WTC11 (cell line): ENCODE measurements at regions not wholly inside any gene's neighbourhood (a gene's known extent, or its start where the extent isn't known, plus 50 kb on each side); places are given as distances from the start of the nearest gene placed in this dataset.

ENCODE experiments used
- ATAC-seq: fragments of 200-7000 bp; cut with Tn5 transposase; 2 replicates; pipeline ENCODE4 v1.10.0; 2021; ENCODE audit warnings: mild to moderate bottlenecking, moderate library complexity
- CTCF ChIA-PET: fragments of 300-600 bp; sonication (Branson Sonifier 250); formaldehyde crosslinking; loops from one replicate; lab custom pipeline; 2021; ENCODE audit warnings: antibody characterized with exemption; lab: Charles Lee
- POLR2A ChIA-PET: fragments of 350-600 bp; sonication (Branson Sonifier 250); formaldehyde crosslinking; loops from one replicate; lab custom pipeline; 2021; ENCODE audit warnings: antibody characterized with exemption; lab: Charles Lee
- DNase-seq: peaks from one replicate; pipeline ENCODE4 v3.0.0; 2021; ENCODE audit warnings: low spot score
- H3K27ac Mint-ChIP-seq: 2 replicates; pipeline ENCODE4 v1.8.0; 2021; ENCODE audit warnings: mixed read lengths
- H3K27me3 Mint-ChIP-seq: 2 replicates; pipeline ENCODE4 v1.8.0; 2021; ENCODE audit warnings: low read depth, mild to moderate bottlenecking, moderate library complexity, mixed read lengths
- H3K36me3 Mint-ChIP-seq: 2 replicates; pipeline ENCODE4 v1.8.0; 2021; ENCODE audit warnings: mixed read lengths
- H3K4me1 Mint-ChIP-seq: 2 replicates; pipeline ENCODE4 v1.8.0; 2022; ENCODE audit warnings: mixed read lengths
- H3K4me3 Mint-ChIP-seq: 2 replicates; pipeline ENCODE4 v1.8.0; 2021; ENCODE audit warnings: mild to moderate bottlenecking, moderate library complexity, mixed read lengths
- H3K9me3 Mint-ChIP-seq: 2 replicates; pipeline ENCODE4 v1.8.0; 2021; ENCODE audit warnings: mixed read lengths
- CREM ChIP-seq: sonication (generic); formaldehyde crosslinking; IDR thresholded peaks from 2 replicates; pipeline ENCODE4 v1.8.1; 2022; ENCODE audit warnings: mild to moderate bottlenecking, missing genetic modification reagents, moderate library complexity
- E2F1 ChIP-seq: sonication (generic); formaldehyde crosslinking; IDR thresholded peaks from 2 replicates; pipeline ENCODE4 v1.8.0; 2022; ENCODE audit warnings: mild to moderate bottlenecking, missing genetic modification reagents
- E2F5 ChIP-seq: sonication (generic); formaldehyde crosslinking; IDR thresholded peaks from 2 replicates; pipeline ENCODE4 v1.8.1; 2022; ENCODE audit warnings: mild to moderate bottlenecking, moderate library complexity, missing genetic modification reagents
- ELF4 ChIP-seq: sonication (generic); formaldehyde crosslinking; IDR thresholded peaks from 2 replicates; pipeline ENCODE4 v1.8.1; 2022; ENCODE audit warnings: low read depth, mild to moderate bottlenecking, moderate library complexity, missing genetic modification reagents
- ESRRA ChIP-seq: sonication (generic); formaldehyde crosslinking; IDR thresholded peaks from 2 replicates; pipeline ENCODE4 v1.8.1; 2022; ENCODE audit warnings: mild to moderate bottlenecking, missing genetic modification reagents, borderline replicate concordance
- GABPB1 ChIP-seq: sonication (generic); formaldehyde crosslinking; IDR thresholded peaks from 2 replicates; pipeline ENCODE4 v1.8.1; 2023; ENCODE audit warnings: mild to moderate bottlenecking, missing genetic modification reagents
- PREB ChIP-seq: sonication (generic); formaldehyde crosslinking; IDR thresholded peaks from 2 replicates; pipeline ENCODE4 v1.8.1; 2022; ENCODE audit warnings: mild to moderate bottlenecking, missing genetic modification reagents, moderate library complexity, borderline replicate concordance
- SMAD4 ChIP-seq: sonication (generic); formaldehyde crosslinking; IDR thresholded peaks from 2 replicates; pipeline ENCODE4 v1.8.0; 2022; ENCODE audit warnings: mild to moderate bottlenecking, missing genetic modification reagents
- SOX15 ChIP-seq: fragments of 250-450 bp; sonication (Bioruptor Pico); IDR thresholded peaks from 2 replicates; pipeline ENCODE4 v1.9.0; 2021; ENCODE audit warnings: mild to moderate bottlenecking
- SP1 ChIP-seq: sonication (generic); formaldehyde crosslinking; conservative IDR thresholded peaks from 2 replicates; pipeline ENCODE4 v1.8.1; 2022; ENCODE audit warnings: missing genetic modification reagents
- ZBTB21 ChIP-seq: sonication (generic); formaldehyde crosslinking; IDR thresholded peaks from 2 replicates; pipeline ENCODE4 v1.8.1; 2023; ENCODE audit warnings: mild to moderate bottlenecking, missing genetic modification reagents, borderline replicate concordance
- ZMAT4 ChIP-seq: fragments of 250-450 bp; sonication (Bioruptor Pico); IDR thresholded peaks from 2 replicates; pipeline ENCODE4 v1.9.0; 2021; ENCODE audit warnings: mild to moderate bottlenecking
- ZNF121 ChIP-seq: sonication (generic); formaldehyde crosslinking; IDR thresholded peaks from 2 replicates; pipeline ENCODE4 v1.8.0; 2023; ENCODE audit warnings: missing genetic modification reagents
- ZNF281 ChIP-seq: sonication (generic); formaldehyde crosslinking; IDR thresholded peaks from 2 replicates; pipeline ENCODE4 v1.8.0; 2023; ENCODE audit warnings: mild to moderate bottlenecking, missing genetic modification reagents
- ZNF512 ChIP-seq: sonication (generic); formaldehyde crosslinking; IDR thresholded peaks from 2 replicates; pipeline ENCODE4 v1.8.1; 2022; ENCODE audit warnings: missing genetic modification reagents, borderline replicate concordance
- ZSCAN18 ChIP-seq: fragments of 250-450 bp; sonication (Bioruptor Pico); IDR thresholded peaks from 2 replicates; pipeline ENCODE4 v2.1.2; 2022; ENCODE audit warnings: mild to moderate bottlenecking, moderate library complexity
- TF ChIP-seq, protein P1 (sequence below): fragments of 250-450 bp; sonication (Bioruptor Pico); IDR thresholded peaks from 2 replicates; pipeline ENCODE4 v1.9.0; 2021; ENCODE audit warnings: moderate library complexity, mild to moderate bottlenecking, inconsistent platforms, borderline replicate concordance
- TF ChIP-seq, protein P2 (sequence below): sonication (generic); formaldehyde crosslinking; IDR thresholded peaks from 2 replicates; pipeline ENCODE4 v1.8.0; 2022; ENCODE audit warnings: missing genetic modification reagents
- TF ChIP-seq, protein P3 (sequence below): sonication (generic); formaldehyde crosslinking; IDR thresholded peaks from 2 replicates; pipeline ENCODE4 v1.8.1; 2023; ENCODE audit warnings: mild to moderate bottlenecking, missing genetic modification reagents, moderate library complexity

- TF ChIP-seq, protein P1, sequence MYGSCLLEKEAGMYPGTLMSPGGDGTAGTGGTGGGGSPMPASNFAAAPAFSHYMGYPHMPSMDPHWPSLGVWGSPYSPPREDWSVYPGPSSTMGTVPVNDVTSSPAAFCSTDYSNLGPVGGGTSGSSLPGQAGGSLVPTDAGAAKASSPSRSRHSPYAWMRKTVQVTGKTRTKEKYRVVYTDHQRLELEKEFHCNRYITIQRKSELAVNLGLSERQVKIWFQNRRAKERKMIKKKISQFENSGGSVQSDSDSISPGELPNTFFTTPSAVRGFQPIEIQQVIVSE (CRISPR knock-in tag) = no peak
- TF ChIP-seq ZBTB21 (CRISPR knock-in tag) (no peak), ZNF281 (CRISPR knock-in tag) (no peak), E2F1 (no peak), SOX15 (CRISPR knock-in tag) (no peak), ZMAT4 (CRISPR knock-in tag) (no peak), ZNF512 (no peak)
- TF ChIP-seq, protein P2, sequence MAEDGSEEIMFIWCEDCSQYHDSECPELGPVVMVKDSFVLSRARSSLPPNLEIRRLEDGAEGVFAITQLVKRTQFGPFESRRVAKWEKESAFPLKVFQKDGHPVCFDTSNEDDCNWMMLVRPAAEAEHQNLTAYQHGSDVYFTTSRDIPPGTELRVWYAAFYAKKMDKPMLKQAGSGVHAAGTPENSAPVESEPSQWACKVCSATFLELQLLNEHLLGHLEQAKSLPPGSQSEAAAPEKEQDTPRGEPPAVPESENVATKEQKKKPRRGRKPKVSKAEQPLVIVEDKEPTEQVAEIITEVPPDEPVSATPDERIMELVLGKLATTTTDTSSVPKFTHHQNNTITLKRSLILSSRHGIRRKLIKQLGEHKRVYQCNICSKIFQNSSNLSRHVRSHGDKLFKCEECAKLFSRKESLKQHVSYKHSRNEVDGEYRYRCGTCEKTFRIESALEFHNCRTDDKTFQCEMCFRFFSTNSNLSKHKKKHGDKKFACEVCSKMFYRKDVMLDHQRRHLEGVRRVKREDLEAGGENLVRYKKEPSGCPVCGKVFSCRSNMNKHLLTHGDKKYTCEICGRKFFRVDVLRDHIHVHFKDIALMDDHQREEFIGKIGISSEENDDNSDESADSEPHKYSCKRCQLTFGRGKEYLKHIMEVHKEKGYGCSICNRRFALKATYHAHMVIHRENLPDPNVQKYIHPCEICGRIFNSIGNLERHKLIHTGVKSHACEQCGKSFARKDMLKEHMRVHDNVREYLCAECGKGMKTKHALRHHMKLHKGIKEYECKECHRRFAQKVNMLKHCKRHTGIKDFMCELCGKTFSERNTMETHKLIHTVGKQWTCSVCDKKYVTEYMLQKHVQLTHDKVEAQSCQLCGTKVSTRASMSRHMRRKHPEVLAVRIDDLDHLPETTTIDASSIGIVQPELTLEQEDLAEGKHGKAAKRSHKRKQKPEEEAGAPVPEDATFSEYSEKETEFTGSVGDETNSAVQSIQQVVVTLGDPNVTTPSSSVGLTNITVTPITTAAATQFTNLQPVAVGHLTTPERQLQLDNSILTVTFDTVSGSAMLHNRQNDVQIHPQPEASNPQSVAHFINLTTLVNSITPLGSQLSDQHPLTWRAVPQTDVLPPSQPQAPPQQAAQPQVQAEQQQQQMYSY = no peak
Measured at GRCh38 chr5:125965577-125965976, 457.6 kb upstream of the GRAMD2B start (continued).

GRCh38 chr5:125967576-125967975 is 455.6 kb upstream of the GRAMD2B start:
- H3K27me3 Mint-ChIP-seq = no peaks in the 10 kb centered on the region
- CTCF ChIA-PET = no interaction called here
- TF ChIP-seq E2F1 (no peak), PREB (no peak), ELF4 (no peak), SMAD4 (CRISPR knock-in tag) (no peak), ZNF121 (CRISPR knock-in tag) (no peak), SP1 (CRISPR knock-in tag) (no peak), ESRRA (no peak), ZSCAN18 (CRISPR knock-in tag) (no peak), GABPB1 (CRISPR knock-in tag) (no peak), E2F5 (no peak), CREM (CRISPR knock-in tag) (no peak)
- TF ChIP-seq, protein P3, sequence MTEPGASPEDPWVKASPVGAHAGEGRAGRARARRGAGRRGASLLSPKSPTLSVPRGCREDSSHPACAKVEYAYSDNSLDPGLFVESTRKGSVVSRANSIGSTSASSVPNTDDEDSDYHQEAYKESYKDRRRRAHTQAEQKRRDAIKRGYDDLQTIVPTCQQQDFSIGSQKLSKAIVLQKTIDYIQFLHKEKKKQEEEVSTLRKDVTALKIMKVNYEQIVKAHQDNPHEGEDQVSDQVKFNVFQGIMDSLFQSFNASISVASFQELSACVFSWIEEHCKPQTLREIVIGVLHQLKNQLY = no peak

More at GRCh38 chr5:125967576-125967975, 455.6 kb upstream of the GRAMD2B start:
- POLR2A ChIA-PET = no interaction called here
- H3K4me3 Mint-ChIP-seq = no peak overlapping the region
- DNase-seq = no peak
- H3K36me3 Mint-ChIP-seq = no peaks in the 10 kb centered on the region
- H3K27ac Mint-ChIP-seq = no peak overlapping the region
- ATAC-seq = no peak
- peaks cover 13% of the 10 kb centered on the region for H3K9me3 Mint-ChIP-seq
- peaks cover 15% of the 10 kb centered on the region for H3K4me1 Mint-ChIP-seq
